Activated CD8-positive, alpha-beta T cell treated with anti-CD3 and anti-CD28 coated beads for 36 hours (primary cell): ENCODE measurements at regions not wholly inside any gene's neighbourhood (a gene's known extent, or its start where the extent isn't known, plus 50 kb on each side); places are given as distances from the start of the nearest gene placed in this dataset.

Experiments used
- ATAC-seq: fragments of 200-7000 bp; cut with Tn5 transposase; one replicate; pipeline ENCODE4 v1.10.0; 2021; ENCODE audit warnings: mild to moderate bottlenecking, moderate library complexity
- CTCF ChIA-PET: fragments of 350-600 bp; sonication (Branson Sonifier 250); formaldehyde crosslinking; loops from one replicate; lab custom pipeline; 2021; ENCODE audit warnings: antibody characterized with exemption; lab: Charles Lee
- POLR2A ChIA-PET: fragments of 350-600 bp; sonication (Branson Sonifier 250); formaldehyde crosslinking; loops from one replicate; lab custom pipeline; 2021; ENCODE audit warnings: antibody characterized with exemption; lab: Charles Lee
- DNase-seq: peaks from one replicate; pipeline ENCODE4 v3.0.0-alpha.2; 2020
- H3K27ac Mint-ChIP-seq: one replicate; pipeline ENCODE4 v1.8.0; 2021; ENCODE audit warnings: mild to moderate bottlenecking, mixed read lengths
- H3K27me3 Mint-ChIP-seq: one replicate; pipeline ENCODE4 v1.8.0; 2021; ENCODE audit warnings: mixed read lengths
- H3K36me3 Mint-ChIP-seq: one replicate; pipeline ENCODE4 v1.8.0; 2021; ENCODE audit warnings: low read depth, mixed read lengths
- H3K4me1 Mint-ChIP-seq: one replicate; pipeline ENCODE4 v1.8.0; 2021; ENCODE audit warnings: low read depth, mixed read lengths
- H3K4me3 Mint-ChIP-seq: one replicate; pipeline ENCODE4 v1.8.0; 2021; ENCODE audit warnings: mild to moderate bottlenecking, moderate library complexity, mixed read lengths
- H3K9me3 Mint-ChIP-seq: one replicate; pipeline ENCODE4 v1.8.0; 2021; ENCODE audit warnings: mixed read lengths
- CTCF ChIP-seq: fragments of 200-600 bp; IDR thresholded peaks from one replicate; pipeline ENCODE4 v1.8.0; 2022; ENCODE audit warnings: antibody characterized with exemption, mild to moderate bottlenecking
- intact Hi-C: fragments of 100-400 bp; cut with micrococcal nuclease; formaldehyde crosslinking; loops from one replicate; pipeline ENCODE4 v1.10.0; 2022

GRCh38 chr2:3099145-3099859 is 278.3 kb downstream of the EIPR1 start:
- no peaks in the 10 kb centered on the region for H3K4me1 Mint-ChIP-seq
- DNase-seq (no peak), ATAC-seq (no peak)
- H3K27ac Mint-ChIP-seq = no peak overlapping the region
- H3K4me3 Mint-ChIP-seq = no peak overlapping the region
- H3K27me3 Mint-ChIP-seq = peaks cover 18% of the 10 kb centered on the region
- POLR2A ChIA-PET = no interaction called here
- intact Hi-C loops = no loop called here
- H3K9me3 Mint-ChIP-seq = no peaks in the 10 kb centered on the region
- CTCF ChIA-PET = no interaction called here
- no peaks in the 10 kb centered on the region for H3K36me3 Mint-ChIP-seq
- TF ChIP-seq CTCF = no peak

- TF ChIP-seq CTCF = no peak
- intact Hi-C loops = no loop called here
These were observed 279.4 kb downstream of the EIPR1 start for GRCh38 chr2:3098231-3098630.

GRCh38 chr2:3097804-3098203 is 279.8 kb downstream of the EIPR1 start:
- no peak for ATAC-seq

More at GRCh38 chr2:3098231-3098630, 279.4 kb downstream of the EIPR1 start:
- DNase-seq (no peak), ATAC-seq (no peak)
- ChIA-PET POLR2A (no interaction called here), CTCF (no interaction called here)
- H3K4me1 Mint-ChIP-seq = no peaks in the 10 kb centered on the region
- peaks cover 18% of the 10 kb centered on the region for H3K27me3 Mint-ChIP-seq
- H3K36me3 Mint-ChIP-seq = no peaks in the 10 kb centered on the region
- no peak overlapping the region for H3K4me3 Mint-ChIP-seq
- no peak overlapping the region for H3K27ac Mint-ChIP-seq
- no peaks in the 10 kb centered on the region for H3K9me3 Mint-ChIP-seq

GRCh38 chr2:3094999-3095958 is 282.3 kb downstream of the EIPR1 start:
- CTCF ChIA-PET = no interaction called here
- ATAC-seq = no peak
- Mint-ChIP-seq H3K27me3 (peaks cover 13% of the 10 kb centered on the region), H3K4me1 (peaks cover 5% of the 10 kb centered on the region), H3K36me3 (no peaks in the 10 kb centered on the region), H3K9me3 (no peaks in the 10 kb centered on the region), H3K4me3 (no peak overlapping the region), H3K27ac (no peak overlapping the region)
- POLR2A ChIA-PET = no interaction called here
- no peak for DNase-seq
- intact Hi-C loops = no loop called here
- TF ChIP-seq CTCF = no peak

More at GRCh38 chr2:3097804-3098203, 279.8 kb downstream of the EIPR1 start:
- H3K27ac Mint-ChIP-seq = no peak overlapping the region
- no peaks in the 10 kb centered on the region for H3K36me3 Mint-ChIP-seq
- no peak overlapping the region for H3K4me3 Mint-ChIP-seq
- intact Hi-C loops = no loop called here
- ChIA-PET CTCF (no interaction called here), POLR2A (no interaction called here)
- peaks cover 18% of the 10 kb centered on the region for H3K27me3 Mint-ChIP-seq
- H3K9me3 Mint-ChIP-seq = no peaks in the 10 kb centered on the region
- DNase-seq = no peak
- H3K4me1 Mint-ChIP-seq = no peaks in the 10 kb centered on the region
- TF ChIP-seq CTCF = no peak

- Mint-ChIP-seq H3K9me3 (peaks cover 5% of the 10 kb centered on the region), H3K4me1 (peaks cover 5% of the 10 kb centered on the region), H3K4me3 (no peak overlapping the region), H3K27me3 (peaks cover 12% of the 10 kb centered on the region), H3K36me3 (no peaks in the 10 kb centered on the region), H3K27ac (no peak overlapping the region)
- TF ChIP-seq CTCF = no peak
- no peak for ATAC-seq
- intact Hi-C loops = no loop called here
- ChIA-PET CTCF (no interaction called here), POLR2A (no interaction called here)
- DNase-seq = no peak
These were observed 283.3 kb downstream of the EIPR1 start for GRCh38 chr2:3094318-3094717.
